Right ventricle myocardium inferior (tissue), 1 donor: ENCODE measurements at regions not wholly inside any gene's neighbourhood (a gene's known extent, or its start where the extent isn't known, plus 50 kb on each side); places are given as distances from the start of the nearest gene placed in this dataset.
"Not testable (repeated sequence)": the region's sequence is repeated elsewhere in the genome, so short reads cannot be mapped to it uniquely, and the experiment has no call there.

ENCODE experiments used
- ATAC-seq: fragments of 200-7000 bp; cut with Tn5 transposase; one replicate; pipeline ENCODE4 v1.9.1; 2020; ENCODE audit warnings: mild to moderate bottlenecking, moderate library complexity
- DNase-seq: peaks from one replicate; pipeline ENCODE4 v3.0.0; 2021; ENCODE audit errors: missing footprints
- intact Hi-C: fragments of 100-400 bp; cut with DNase I; formaldehyde crosslinking; loops from one replicate; pipeline ENCODE4 v1.11.0; 2022
- donor health status: DM: no; HTN: yes; CAD: no; lungs with severe emphysema.

- intact Hi-C loops = no loop called here
- DNase-seq = no peak
Measured at GRCh38 chr1:200292699-200293098, 117.1 kb downstream of the ZNF281 start.

DNA sequence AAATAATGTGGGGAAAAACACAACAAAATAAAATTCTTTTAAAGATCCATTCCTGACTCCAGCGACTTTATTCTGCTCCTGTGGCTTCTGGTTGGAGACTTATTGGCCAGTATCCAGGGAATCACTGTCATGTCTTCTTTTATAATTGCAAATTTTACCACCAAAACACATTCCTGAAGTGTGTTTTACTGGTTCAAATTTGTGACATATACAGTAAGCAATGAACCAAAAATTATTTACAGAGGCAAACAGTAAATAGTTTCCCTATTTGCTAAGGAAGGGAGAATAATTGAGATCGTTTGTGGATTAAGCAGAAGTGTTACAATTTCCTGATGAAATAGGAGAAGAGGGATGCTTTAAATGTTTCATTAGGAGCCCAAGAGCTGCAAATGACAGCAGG lies 118.7 kb downstream of the ZNF281 start:
- intact Hi-C loops = no loop called here
- ATAC-seq (no peak), DNase-seq (no peak)

More at GRCh38 chr1:200292699-200293098, 117.1 kb downstream of the ZNF281 start:
- no peak for ATAC-seq

GRCh38 chr1:200290010-200290685 lies 119.7 kb downstream of the ZNF281 start:
- ATAC-seq (no peak), DNase-seq (no peak)
- intact Hi-C loops = no loop called here

- ATAC-seq (no peak), DNase-seq (no peak)
- intact Hi-C loops = no loop called here
Measured at GRCh38 chr1:200288226-200288625, 121.6 kb downstream of the ZNF281 start.

- intact Hi-C loops, DNase-seq, ATAC-seq: not testable (repeated sequence)
Measured at GRCh38 chr1:200284236-200284635, 125.6 kb downstream of the ZNF281 start.

GRCh38 chr1:200282497-200283122 lies 127.2 kb downstream of the ZNF281 start:
- DNase-seq (no peak), ATAC-seq (no peak)
- intact Hi-C loops = no loop called here

DNA sequence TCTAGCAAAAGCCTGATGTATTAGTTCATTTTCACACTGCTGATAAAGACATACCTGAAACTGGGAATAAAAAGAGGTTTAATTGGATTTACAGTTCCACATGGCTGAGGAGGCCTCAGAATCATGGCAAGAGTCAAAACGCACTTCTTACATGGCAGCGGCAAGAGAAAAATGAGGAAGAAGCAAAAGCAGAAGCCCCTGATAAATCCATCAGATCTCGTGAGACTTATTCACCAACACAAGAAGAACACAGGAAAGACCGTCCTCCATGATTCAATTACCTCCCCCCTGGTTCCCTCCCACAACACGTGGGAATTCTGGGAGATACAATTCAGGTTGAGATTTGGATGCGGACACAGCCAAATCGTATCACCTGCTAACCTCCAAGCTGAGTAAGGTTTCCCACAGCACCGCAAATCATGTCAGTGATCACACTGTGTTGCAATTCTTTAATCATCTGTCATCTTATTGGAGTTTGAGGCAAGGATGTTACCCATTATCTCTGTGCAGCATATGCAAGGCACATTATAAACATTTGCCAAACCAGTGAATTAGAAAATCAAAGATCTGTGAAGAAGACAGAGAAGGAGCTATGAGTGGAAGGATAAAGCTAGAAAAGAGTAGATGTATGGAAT lies 128.5 kb downstream of the ZNF281 start:
- DNase-seq = no peak
- intact Hi-C loops = no loop called here

GRCh38 chr1:200279810-200280411 lies 129.9 kb downstream of the ZNF281 start:
- intact Hi-C loops = loop anchor here (10.0 kb wide), 1 partner anchor 595 kb away; no protein-coding TSS in a partner anchor
- ATAC-seq = no peak
- no peak for DNase-seq

More for the DNA sequence above, 128.5 kb downstream of the ZNF281 start:
- ATAC-seq = no peak

DNA sequence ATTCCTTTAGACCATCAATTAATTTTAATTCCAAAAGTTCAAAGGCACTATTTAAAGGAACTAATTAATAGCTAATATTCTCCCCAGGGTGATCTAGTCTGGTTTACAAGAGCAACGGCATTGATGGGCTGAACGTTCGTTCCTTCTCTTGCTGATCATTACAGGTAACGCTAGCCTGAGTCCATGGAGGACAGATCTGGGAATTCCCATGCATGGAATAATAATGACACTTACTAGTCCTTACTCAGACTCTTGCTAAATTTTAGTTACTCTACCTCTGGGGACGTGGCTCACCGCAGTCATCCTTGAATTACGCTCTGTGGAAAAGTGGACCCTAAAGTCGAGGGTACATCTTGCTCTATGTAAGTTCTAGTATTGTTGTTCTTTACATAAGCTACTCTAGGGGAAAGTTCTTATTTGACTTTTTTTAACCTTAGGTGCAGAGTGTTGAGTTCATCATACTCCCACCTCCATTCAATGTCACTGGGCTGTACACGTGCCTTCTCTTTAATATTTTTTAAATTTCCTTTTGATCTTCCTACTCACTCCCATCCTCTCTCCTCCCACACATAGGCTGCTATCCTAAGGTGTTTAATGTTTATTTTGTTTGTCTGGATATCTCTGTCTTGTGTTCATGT lies 133.9 kb downstream of the ZNF281 start:
- DNase-seq (no peak), ATAC-seq (no peak)
- intact Hi-C loops = loop anchor here (10.0 kb wide), 1 partner anchor 591 kb away; no protein-coding TSS in a partner anchor

DNA sequence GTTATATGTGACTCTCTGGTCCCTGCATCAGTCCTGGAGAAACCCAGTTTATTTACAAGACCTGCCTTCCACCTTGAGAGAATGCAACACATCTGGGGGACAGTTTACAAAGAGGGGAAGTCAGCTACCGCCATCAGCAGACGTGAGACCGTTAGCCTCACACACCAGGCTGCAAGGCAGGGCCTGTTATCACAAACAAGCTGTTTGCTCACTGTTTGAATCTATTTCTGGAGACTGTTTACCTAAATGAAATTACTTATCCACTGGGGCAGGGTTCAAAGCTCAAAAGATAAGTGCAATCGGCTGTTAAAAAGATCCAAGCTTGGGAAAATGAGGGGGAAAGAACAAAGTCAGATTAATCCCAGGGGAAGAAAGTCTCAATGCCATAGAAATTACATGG lies 134.4 kb downstream of the ZNF281 start:
- DNase-seq (no peak), ATAC-seq (no peak)
- intact Hi-C loops = loop anchor here (10.0 kb wide), 1 partner anchor 591 kb away; no protein-coding TSS in a partner anchor

- DNase-seq = no peak
- no peak for ATAC-seq
- intact Hi-C loops = loop anchor here (10.0 kb wide), 1 partner anchor 589 kb away; no protein-coding TSS in a partner anchor
Measured at GRCh38 chr1:200274116-200274515, 135.7 kb downstream of the ZNF281 start.

DNA sequence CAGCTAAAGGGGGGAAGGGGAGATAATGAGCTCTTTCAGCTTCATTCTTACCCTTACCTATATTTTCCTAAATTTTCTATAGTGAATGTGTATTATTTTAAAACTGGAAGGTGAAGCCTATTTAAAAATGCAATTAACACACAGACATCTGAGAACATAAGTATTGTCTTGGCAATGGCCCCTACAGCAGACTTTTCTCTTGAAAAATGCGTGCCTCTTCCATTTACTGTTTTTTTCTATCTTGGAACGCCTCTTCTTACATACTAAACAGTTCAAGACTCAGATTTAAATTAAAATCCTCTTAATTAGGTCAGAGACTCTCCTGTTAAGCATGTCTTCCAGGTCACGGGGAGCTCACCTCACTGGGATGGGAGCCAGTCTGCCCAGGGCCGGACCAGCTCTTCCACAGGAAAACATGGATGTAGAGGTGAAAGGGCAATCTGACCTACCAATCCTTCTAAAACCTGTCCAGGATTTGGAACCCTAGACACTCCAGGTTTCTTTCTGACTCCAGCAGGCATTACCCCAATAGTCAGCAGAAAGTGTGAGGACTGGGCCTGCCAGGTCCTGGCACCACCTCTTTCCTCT lies 137.3 kb downstream of the ZNF281 start:
- ATAC-seq (no peak), DNase-seq (no peak)
- intact Hi-C loops = loop anchor here (10.0 kb wide), 1 partner anchor 588 kb away; no protein-coding TSS in a partner anchor

DNA sequence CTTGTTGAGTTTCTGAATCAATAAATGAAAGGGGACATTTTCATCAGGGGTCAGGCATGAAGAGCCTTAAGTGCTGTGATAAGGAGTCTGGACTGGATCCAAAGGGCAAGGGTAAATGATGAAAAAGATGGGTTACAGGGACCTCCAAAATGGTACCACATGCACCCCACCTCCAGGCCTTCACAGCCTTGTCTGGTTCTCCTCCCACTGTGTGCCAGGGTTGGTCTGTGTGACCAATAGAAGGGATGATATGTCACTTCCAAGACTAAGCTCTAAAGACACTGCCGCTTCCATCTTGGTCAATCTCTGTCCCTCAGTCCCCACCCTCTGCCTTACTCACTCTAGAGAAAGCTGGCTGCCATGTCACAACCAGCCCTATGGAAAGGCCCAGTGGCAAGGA lies 140.6 kb downstream of the ZNF281 start:
- intact Hi-C loops = no loop called here
- ATAC-seq (no peak), DNase-seq (no peak)

DNA sequence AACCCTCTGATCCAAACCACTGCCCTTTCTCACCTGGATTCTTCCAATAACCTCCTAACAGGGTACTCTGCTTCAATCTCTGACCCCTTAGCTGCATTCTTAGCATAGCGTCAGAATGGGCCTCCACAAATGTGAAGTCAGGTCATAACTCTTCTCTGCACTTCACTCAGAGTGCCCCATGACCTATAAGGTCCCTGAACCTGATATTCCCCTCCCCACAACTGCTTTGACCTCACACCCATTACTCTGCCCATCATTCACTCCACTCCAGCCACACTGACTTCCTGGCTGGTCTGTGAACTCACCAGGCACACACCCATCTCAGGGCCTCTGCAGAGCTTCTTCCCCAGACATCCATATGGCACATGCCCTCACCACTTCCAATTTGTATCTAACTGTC lies 141.9 kb downstream of the ZNF281 start:
- DNase-seq (no peak), ATAC-seq (no peak)
- intact Hi-C loops = no loop called here

DNA sequence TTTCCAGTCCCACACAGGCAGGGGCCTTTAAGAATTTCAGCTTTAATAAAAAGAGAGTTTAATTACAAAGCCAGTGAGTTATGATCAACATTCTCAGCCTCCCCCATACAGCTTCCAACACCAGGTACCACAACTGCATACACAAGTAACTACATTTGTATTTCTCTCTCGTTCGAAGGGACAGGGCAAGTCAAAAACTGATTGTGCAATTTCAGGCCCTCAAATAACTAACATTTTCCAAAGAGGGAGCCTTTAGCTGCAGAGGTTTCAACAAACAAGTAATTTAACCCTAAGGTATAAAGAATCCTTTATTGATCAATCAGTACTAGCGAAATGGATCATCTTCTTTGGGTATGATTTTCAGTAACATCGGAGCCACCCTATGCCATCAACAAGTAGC lies 142.4 kb downstream of the ZNF281 start:
- ATAC-seq = no peak
- no peak for DNase-seq
- intact Hi-C loops = no loop called here

GRCh38 chr1:200266871-200267270 lies 143.0 kb downstream of the ZNF281 start:
- intact Hi-C loops = no loop called here
- ATAC-seq = no peak
- no peak for DNase-seq

- no peak for DNase-seq
- ATAC-seq = no peak
- intact Hi-C loops = no loop called here
Measured at GRCh38 chr1:200265881-200266280, 144.0 kb downstream of the ZNF281 start.

- DNase-seq (no peak), ATAC-seq (no peak)
- intact Hi-C loops = no loop called here
Measured at GRCh38 chr1:200265104-200265503, 144.7 kb downstream of the ZNF281 start.

GRCh38 chr1:200263203-200263602 lies 146.6 kb downstream of the ZNF281 start:
- intact Hi-C loops = no loop called here
- no peak for ATAC-seq

More at GRCh38 chr1:200263203-200263602, 146.6 kb downstream of the ZNF281 start:
- DNase-seq = no peak
